Stimulated activated CD4-positive, alpha-beta T cell treated with anti-CD3 and anti-CD28 coated beads, Interleukin-4, amount 100 ng/mL, for 4 hours (primary cell): ENCODE measurements at regions not wholly inside any gene's neighbourhood (a gene's known extent, or its start where the extent isn't known, plus 50 kb on each side); places are given as distances from the start of the nearest gene placed in this dataset.

Experiments
- DNase-seq, 2 experiments: peaks; one replicate each; pipeline ENCODE4 v3.0.0-alpha.2; 2020

- DNase-seq = no peak
Observed at GRCh38 chr4:181905708-181906107, 337.5 kb upstream of the TENM3 start.

GRCh38 chr4:181908168-181908567, 335.0 kb upstream of the TENM3 start:
- DNase-seq = no peak

- DNase-seq = no peak
Observed at GRCh38 chr4:181909368-181909767, 333.8 kb upstream of the TENM3 start.

- DNase-seq = no peak
Observed at GRCh38 chr4:181911420-181911819, 331.8 kb upstream of the TENM3 start.

DNA sequence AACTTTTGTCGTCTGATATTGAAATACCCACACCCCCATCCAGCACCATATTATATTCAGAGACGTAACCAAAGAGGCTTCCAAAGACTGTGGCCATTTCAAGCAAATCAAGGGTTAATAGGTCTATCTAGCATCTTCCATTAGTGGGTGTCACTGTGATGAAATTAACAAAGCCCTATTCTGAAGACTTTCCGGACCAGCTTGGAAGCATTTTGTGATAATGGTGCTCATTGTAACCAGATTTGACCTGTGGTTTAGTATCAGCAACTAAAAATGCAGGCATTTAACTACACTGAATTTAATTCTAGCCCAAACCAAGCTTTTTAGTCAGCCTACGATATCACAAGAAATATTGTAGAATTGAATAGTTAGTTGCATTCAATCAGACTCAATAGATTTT, 309.7 kb upstream of the TENM3 start:
- DNase-seq = no peak

- DNase-seq = no peak
Observed at GRCh38 chr4:181938631-181939030, 304.6 kb upstream of the TENM3 start.

- no peak for DNase-seq
Observed at GRCh38 chr4:181939199-181939945, 303.8 kb upstream of the TENM3 start.

GRCh38 chr4:181944527-181944926, 298.7 kb upstream of the TENM3 start:
- no peak for DNase-seq

DNA sequence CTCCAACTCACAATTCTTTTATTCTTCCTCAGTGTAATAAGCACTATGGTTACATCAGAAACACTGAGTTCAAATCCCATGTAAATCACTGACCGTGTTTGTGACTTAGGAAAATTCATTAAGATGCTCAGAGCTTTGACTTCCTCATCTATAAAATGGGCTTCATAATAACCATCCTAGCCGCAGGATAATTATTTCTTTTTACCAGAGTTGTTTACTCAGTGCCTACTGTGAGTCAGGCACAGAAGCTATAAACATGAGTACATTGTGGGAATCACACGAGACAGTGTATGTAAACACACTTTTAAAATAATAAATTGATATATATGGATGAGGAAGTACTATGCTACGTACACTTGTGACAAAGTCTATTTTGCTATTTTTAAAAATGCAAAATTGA, 296.3 kb upstream of the TENM3 start:
- no peak for DNase-seq

DNA sequence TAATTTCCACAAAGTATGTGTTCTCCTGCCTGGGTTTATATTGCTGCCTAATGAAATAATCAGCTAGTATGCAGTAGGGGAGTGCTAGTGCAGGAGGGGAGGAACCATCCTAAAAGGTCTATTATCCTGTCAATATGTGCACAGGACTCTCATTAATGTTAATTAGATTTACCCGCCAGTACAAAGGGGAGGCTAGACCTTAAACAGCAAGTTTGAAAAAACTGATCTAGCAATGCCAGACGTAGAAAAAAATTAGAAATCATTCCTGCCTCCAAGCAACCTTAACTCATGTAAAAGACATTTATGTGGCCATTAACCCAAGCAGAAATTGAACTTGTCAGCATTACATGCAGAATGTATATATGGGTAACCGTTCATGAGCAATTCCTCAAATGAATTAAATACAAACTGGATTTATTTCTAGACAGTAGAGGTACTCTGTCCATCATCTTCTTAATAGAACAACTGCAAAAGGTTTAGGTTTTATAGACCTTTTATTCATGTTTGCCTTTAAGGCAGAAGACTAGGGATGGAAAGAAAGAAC, 294.3 kb upstream of the TENM3 start:
- DNase-seq = no peak

GRCh38 chr4:181949704-181950312, 293.4 kb upstream of the TENM3 start:
- DNase-seq = no peak

DNA sequence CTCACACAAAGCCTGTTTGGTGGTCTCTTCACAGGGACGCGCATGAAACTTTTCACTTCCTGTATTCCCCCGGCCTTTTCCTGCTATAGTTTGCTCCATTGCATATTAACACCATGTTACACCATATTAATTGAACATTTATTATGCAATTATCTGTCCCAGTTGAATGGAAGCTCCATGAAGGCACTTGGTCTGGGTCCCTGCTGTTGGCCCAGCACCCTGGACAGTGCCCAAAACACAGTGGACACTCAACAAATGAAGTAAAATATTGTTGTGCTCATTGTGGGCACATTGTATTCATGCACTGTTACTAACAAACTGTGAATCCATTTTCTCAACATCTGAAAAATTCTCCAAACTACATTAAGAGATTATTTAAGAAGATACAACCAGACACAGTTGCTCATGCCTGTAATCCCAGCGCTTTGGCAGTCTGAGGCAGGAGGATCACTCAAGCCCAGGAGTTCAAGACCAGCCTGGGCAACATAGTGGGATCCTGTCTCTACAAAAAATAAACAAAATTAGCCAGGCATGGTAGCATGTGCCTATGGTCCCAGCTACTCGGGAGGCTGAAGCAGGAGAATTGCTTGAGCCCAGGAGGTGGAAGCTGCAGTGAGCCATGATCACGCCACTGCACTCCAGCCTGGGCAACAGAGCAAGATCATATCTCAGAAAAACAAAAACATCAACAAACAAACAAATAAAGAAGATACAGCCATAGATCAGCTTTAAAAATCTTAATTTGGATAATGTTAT, 292.7 kb upstream of the TENM3 start:
- DNase-seq = no peak

- no peak for DNase-seq
Observed at GRCh38 chr4:181951265-181951664, 291.9 kb upstream of the TENM3 start.

DNA sequence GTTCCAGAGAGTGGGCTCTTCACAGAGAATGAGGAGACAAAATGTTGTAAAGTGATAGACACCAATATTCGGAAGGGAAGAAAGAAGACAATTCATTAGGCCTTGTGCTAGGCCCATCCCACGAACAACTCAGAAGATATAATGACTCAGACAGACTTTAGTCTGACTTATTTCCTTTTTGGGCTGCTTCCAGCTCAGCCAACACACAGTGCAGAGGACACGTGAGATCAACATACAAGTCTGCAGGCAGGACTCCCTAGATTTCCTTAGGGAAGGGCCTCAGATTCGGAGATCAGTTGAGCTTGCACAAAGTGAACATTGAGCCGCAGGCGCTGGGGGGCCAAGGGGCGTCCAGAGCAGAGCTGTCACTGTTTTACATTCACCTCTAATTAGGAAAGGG, 290.7 kb upstream of the TENM3 start:
- DNase-seq = no peak

DNA sequence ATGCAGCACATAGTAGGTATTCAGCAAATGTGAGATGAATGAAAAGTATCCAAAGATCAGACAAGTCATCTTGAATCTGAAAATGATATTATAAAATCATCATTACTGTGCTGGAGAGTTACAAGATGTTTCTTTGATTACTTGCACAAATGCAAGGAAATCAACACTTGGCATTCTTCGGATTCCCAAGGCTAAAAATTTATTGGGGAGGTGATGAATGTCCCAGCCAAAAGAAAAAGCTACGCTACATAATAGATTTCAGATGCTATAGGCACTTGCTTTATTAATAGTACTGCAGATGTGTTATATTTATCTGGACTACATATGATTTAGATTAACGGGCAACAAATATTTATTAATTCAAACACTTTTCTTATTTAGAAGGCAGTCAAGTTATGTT, 286.7 kb upstream of the TENM3 start:
- no peak for DNase-seq

GRCh38 chr4:181957088-181957487, 286.1 kb upstream of the TENM3 start:
- no peak for DNase-seq

- no peak for DNase-seq
Observed at GRCh38 chr4:181958446-181958845, 284.8 kb upstream of the TENM3 start.

DNA sequence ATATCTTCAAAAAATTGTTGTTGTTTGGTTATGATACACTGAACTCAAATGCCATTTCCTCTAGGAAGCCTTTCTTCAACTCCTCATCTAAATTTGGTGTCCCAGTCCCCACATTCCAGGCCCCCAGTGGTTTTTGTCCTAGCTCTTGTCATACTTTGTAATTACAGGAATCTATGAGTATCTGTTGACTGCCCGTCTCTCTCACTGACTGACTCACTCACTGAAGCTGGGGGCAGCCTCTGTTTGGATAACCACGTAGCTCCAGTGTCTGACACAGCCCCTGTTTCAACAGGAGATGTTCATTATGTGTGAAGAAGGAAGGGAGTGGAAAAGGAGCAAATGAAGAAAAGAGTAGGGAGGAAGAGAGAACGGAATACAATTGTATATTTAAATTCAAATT, 284.1 kb upstream of the TENM3 start:
- DNase-seq = no peak

- DNase-seq = no peak
Observed at GRCh38 chr4:181960384-181960783, 282.8 kb upstream of the TENM3 start.

GRCh38 chr4:181962321-181962720, 280.9 kb upstream of the TENM3 start:
- no peak for DNase-seq

GRCh38 chr4:181964731-181965130, 278.5 kb upstream of the TENM3 start:
- no peak for DNase-seq

DNA sequence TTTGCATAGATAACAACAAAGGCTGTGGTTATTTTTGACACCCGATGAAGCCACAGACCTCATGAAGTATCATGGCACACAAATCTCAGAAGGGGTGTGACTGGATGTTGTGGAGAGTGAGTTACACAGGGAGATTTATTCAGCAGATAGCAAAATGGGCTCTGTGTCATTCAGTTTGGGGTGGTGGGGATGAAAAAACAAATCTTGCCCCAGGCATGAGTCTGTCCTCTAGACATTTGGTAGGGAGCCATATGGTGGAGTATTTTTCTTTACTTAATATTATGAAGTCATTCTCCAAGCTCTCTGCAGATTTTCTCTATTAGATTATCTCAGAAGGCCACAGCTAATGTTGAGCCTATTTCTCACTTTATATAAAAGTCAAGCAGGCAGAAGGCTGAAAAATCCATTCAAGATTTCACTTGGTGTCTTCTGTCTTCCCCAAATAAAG, 277.1 kb upstream of the TENM3 start:
- no peak for DNase-seq

GRCh38 chr4:181967401-181967800, 275.8 kb upstream of the TENM3 start:
- no peak for DNase-seq

GRCh38 chr4:181968371-181968770, 274.8 kb upstream of the TENM3 start:
- DNase-seq = no peak
